D341Med (cell line): ENCODE measurements at regions not wholly inside any gene's neighbourhood (a gene's known extent, or its start where the extent isn't known, plus 50 kb on each side); places are given as distances from the start of the nearest gene placed in this dataset.
"Not testable (repeated sequence)": the region's sequence is repeated elsewhere in the genome, so short reads cannot be mapped to it uniquely, and the experiment has no call there.

Experiments
- DNase-seq: peaks from one replicate; pipeline ENCODE4 v3.0.0; 2012; ENCODE audit warnings: low spot score

DNA sequence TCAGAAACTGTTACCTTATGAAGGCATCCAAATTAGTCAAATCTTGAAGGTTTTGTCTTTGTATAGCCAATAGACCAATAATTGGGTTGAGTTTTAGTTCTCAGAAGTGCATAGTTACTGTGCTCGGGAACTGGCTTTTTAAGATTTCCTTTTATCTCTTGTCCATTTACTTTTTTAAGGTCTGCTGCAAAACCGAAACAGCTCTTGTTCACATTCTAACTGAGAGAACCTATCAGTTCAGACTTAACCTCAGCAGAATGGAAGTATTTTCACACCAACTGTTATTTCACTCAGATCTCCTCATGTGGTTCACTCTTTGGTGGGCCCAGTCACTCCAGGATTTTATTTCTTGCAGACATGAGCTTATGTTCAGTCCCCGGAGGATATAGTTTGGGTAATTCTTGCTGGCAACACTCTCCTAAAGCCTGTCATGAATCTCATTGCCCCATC, 55.5 kb downstream of the TPBG start:
- no peak for DNase-seq

DNA sequence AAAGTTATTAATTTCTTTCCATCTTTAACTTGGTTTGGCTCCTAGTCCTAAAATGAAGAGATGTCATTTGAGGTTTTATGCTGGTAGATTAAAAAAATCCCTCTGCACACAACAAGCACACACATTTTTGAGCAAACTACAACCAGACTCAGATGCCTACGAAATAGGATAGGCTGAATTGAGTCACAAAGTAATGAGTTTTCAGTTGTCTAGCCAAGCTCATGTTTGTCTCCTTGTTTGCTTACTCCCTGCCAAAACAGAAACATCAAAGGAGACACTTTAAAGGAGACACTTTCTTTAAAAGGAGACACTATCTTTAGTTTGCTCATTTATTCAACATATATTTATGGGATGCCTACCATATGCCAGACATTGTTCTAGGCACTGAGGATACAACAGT, 56.2 kb downstream of the TPBG start:
- no peak for DNase-seq

DNA sequence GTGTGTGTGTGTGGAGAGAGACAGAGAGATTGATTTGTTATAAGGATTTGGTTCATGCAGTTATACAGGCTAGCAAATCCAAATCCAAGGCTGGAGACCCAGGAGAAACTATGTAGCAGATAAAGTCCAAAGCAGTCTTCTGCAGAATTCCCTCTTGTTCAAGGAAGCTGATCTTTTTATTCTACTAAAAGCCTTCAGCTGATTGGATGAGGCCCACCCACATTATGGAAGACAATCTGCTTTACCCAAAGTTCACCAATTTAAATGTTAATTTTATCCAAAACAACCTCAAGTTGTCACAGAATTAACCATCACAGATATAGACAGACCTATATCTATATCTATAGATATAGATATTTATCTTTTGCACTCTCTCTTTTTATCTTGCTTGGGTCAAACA, 67.0 kb downstream of the TPBG start:
- DNase-seq: no peak

DNA sequence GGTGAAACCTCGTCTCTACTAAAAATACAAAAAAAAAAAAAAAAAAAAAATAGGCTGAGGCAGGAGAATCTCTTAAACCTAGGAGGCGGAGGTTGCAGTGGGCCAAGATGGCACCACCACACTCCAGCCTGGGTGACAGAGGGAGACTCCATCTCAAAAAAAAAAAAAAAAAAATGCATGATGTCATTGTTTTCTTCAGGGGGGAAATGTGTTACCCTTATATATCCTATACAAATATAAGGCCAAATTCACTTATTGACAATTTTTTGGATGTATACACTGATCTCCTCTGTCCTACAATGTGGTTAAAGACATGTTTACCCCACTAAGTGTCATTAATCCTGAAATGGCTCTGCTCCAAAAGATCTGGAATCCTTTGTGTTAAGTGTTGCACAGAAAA, 73.1 kb downstream of the TPBG start:
- DNase-seq: no peak

DNA sequence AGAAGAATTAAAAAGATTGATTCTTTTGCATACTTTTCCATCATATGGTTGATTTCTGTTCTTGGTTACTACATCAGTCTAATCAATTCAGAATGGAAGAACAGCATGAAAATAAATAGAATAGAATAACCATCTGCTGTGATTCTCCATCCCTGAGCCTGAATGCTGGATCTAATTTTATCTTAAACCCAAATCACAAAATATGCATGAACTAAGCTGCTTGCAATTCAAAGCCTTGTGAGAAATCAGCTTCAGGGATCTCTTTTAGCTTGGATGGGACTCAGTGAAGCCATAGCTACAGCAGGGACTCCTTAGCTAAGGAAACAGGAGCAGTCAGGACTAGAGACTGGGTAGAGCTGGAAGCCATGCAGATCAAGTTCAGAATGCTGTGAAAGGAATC, 74.1 kb downstream of the TPBG start:
- DNase-seq: no peak

DNA sequence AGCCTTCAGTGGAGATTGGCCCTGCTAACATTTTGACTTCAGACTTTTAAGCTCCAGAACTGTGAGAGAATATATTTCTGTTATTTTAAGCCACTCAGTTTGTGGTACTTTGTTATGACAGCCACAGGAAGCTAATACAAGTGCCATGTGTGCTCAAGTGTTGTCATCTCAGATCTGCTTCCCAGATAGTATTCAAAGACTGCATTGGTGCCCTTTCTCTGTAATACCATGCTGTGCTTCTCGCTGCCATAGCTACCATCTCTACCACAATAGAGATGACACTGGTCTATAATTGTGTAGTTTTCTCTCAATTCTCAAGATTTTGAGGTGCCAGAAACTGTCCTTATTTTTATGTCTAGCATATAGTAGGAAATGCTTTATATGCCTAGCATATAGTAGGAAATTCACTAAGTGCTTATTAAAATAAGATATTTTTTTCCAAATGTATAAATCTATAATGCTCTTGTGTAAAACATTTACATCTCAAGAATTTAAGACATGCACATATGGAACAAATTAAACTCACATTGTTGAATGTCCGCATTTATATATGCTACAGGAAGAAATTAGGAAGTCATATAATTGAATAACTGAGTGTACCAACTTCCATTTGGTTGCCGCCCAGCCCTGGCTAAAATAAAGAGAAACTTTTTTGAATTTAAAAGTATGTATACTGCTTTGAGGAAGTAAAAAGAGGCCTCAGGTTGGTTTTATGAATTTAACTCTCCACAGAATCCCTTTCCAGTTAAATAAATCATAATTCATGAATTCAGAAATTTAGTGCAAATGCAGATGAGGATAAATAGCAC, 77.6 kb downstream of the TPBG start:
- no peak for DNase-seq

DNA sequence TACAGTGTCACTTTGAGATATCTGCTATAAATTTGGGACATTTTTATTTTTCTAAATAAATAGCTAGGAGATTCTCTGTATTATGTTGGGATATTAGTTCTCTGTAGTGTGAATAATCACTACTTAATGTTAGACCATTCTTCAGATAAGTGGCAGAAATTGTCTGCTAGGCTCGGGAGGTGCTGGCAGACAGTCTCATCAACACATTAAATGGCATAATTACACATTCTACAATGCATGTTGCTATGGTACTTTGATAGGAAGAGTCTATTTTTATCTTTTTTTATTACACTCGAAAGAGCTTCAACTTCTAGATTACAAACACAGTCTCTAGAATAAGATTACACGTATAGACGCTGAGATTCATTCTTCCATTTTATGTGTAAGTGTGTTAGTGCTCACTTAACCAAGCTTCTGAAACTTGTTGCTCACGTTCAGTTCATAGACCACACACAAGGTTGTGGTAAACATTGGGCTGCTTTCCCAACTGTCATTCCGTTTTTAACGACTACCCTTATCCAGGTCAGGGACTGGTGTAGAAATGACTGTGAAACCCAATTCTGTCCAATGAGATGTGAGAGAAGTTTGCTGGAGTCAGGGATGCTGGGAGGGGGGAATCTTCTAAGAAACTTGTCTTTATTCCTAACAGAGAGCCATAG, 78.6 kb downstream of the TPBG start:
- DNase-seq: no peak

DNA sequence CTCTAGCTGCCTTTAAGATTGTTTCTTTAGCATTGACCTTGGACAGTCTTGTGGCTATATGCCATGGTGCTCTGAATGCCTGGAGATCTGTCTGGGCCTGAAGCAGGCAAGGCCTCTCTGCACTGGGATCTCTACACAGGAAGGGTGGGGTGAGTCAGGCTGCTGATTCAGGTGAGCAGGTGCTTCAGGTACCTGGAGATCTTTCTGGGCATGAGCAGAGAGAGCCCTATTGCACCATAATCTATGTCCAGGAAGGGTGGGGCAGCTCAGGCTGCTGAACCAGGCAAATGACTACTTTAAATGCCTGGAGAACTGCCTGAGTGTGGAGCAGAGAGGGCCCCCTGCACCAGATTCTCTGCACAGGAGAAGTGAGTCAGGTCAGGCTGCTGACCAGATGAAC, 94.5 kb downstream of the TPBG start:
- DNase-seq: no peak

DNA sequence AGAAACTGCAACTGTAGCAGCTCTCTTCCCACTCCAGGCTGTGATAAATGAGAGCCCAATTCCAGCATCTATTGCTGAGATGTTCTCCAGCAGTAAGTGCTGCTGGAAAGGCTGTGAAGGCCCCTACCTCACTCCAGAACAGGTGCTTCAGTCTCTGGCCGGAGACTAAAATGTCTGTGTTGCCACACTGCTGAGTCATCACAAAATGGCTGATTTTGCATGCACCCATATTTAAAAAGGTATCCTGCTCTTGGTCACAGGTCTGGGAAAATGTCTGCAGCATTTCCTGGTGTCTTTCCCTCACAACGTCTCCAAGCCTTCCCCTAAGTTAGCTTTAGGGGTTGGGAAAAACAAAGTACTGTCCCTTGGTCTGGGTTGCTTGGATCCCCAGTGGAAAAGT, 95.1 kb downstream of the TPBG start:
- no peak for DNase-seq

DNA sequence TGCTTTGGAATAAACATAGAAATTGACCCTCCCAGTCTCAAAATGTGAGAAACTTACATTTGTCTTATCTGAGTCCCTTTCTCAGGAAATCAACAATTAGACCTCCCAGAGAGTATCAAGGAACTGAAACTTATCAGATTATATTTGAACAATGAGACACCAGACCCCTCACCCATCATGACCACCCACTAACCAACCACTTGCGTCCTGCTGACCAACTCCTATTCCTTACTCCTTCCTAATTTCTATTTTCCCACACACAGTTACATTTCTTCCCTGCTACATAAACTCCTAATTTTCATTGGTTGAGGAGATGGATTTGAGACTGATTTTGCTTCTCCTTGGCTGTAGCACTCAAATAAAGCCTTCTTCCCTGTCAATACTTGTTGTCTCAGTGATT, 97.9 kb downstream of the TPBG start:
- DNase-seq: no peak

DNA sequence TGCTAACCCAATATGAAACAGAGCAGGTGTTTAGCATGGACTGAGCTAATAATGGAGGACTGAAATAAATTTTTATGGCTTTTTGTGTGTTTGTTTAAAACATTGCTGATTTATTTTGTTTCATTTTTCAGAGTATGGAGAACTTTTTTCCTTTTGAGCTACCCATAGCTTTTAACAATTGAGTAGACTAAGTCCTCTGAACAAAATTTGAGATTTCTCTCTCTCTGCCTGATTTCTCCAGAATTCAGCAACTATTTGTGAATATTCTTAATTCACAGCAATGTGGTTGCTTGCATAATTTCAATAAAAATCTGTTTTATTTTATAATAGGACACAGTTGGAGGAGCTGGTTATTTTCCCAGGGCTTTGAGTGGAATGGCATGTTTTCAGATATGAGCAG, 103.7 kb downstream of the TPBG start:
- DNase-seq: no peak

DNA sequence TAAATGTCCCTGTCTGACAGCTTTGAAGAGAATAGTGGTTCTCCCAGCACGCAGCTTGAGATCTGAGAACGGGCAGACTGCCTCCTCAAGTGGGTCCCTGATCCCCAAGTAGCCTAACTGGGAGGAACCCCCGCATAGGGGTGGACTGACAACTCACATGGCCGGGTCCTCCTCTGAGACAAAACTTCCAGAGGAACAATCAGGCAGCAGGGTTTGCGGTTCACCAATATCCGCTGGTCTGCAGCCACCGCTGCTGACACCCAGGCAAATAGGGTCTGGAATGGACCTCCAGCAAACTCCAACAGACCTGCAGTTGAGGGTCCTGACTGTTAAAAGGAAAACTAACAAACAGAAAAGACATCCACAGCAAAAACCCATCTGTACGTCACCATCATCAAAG, 106.5 kb downstream of the TPBG start:
- not testable (repeated sequence) for DNase-seq

DNA sequence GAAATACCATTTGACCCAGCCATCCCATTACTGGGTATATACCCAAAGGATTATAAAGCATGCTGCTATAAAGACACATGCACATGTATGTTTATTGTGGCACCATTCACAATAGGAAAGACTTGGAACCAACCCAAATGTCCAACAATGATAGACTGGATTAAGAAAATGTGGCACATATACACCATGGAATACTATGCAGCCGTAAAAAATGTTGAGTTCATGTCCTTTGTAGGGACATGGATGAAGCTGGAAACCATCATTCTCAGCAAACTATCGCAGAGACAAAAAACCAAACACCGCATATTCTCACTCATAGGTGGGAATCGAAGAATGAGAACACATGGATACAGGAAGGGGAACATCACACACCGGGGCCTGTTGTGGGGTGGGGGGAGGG, 111.5 kb downstream of the TPBG start:
- not testable (repeated sequence) for DNase-seq

DNA sequence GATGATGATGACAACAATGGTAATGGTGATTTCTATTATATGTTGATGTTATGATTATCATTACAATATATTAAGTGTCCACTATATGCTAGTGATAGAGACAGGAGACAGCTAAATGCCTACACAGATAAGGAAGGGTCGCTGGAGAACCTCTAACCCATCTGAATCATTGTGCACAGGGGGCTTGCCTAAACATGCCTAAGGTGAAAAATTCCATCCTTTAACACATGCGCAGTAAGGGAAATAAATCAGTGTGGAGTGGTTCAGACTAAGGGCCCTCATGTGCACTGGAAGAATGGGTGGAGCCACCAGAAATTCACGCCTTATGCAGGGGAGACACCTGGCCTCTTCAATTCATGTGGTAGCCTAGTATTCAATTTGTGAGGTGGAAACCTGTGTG, 120.4 kb downstream of the TPBG start:
- DNase-seq: no peak

DNA sequence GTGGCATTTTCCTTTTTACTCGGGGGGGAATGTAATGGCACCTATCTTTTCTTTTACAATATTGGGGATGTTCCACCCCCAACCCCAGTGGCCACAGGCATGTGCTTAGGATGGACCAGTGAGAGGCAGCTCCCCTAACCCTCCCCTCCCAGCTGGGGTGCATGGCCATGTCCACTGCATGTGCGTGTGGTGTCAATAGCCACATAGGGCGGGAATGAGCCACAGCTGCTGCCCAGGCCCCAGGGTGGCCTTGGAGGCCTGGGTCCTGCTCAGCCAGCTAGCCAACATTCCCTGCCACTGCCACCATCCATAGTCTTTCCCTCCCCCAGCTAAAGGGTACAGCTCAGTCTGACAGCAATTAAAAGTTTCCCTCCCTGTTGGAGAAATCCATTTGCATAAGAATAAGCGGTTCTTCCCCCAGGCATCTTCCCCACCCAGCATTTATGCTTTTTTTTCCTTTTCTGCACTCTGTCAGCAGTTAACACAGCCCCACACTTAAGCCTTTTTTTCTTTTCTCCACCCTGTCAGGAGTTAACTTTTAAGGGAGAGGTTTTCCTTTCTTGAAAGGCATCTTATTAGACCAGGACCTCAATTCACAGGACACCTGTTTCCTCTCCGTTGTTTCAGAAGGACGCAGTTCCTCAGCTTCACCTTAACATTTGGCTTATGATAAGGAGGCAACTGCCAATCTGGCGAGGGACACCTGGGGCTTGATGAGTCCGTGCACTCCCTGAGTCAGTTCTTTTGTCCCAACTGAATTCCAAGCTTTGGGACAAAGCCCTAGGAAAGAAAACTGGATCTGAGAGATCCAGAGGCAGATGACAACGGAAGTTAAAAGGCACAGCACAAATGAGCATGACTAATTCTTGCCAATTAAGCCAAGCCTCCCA, 121.4 kb downstream of the TPBG start:
- DNase-seq: no peak

DNA sequence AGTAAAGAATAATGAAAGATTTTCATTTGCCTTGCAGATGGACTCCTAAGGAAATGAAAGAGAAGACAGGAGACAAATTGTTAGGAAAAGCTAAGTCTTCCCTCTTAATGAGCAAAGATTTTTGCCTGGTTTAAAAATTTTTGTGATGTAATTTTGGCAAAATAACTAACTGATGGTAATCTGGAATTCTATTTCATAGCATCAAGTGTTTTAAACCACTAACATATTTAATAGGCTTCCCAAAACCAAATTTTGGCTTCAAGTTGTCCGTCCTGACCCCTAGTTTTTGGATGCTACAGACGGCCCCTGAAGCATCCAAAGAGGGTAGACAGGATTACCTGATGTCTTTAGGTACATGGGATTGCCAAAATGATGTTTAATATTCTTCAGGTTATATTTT, 124.3 kb downstream of the TPBG start:
- DNase-seq: no peak

DNA sequence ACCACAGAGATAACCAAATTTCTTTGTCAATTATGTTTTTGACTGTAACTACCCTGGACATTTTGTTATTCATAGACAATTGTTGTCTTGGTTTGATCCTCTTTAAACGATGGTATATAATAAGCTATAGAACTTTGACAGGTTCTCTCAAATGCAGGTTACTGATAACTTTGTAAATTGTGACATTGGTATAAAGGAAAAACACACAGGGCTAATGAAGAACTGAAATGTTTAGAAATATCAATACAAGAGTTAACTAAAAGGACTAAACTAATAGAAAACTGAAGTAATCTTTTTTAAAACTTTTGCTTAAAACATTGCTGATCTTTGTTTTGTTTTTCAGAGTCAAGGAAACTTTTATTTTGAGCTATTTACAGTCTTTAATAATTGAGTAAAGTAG, 124.8 kb downstream of the TPBG start:
- DNase-seq: no peak

DNA sequence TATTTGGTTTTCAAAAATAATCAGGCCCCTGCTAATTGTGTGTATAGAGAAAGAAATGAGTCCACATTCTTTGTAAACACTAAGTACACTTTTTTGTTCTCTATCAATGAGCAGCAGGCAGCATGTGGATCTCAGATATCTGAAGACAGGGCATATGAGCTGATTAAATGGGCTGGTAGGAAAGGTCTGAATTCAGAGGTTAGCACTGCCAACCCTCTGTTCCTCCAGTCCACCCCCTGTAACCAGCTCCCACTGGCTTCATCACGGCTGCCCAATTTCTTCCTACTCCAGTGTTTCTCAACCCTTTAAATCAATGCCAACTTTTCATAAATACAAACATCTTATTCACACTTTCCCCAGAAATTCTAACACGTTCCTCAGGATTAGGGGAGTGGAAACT, 128.5 kb downstream of the TPBG start:
- DNase-seq: no peak

DNA sequence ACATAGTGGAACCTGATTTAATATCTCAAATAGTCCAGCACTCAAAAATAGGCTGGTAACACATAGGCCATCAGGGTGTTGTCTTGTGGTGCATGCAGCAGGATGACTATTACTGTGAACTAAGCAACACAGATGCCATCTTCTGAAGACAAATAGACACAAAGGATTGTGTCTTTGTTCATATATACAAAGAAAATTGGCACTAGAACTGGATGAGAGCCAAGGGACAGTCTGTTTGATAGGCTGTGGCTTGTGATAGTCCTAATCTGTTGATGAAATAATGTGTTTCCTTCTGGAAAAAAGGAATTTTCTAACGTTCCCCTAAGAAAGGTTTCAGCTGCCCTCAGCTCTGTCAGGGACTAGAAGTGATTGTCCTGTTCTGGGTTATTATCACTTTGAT, 129.8 kb downstream of the TPBG start:
- no peak for DNase-seq

DNA sequence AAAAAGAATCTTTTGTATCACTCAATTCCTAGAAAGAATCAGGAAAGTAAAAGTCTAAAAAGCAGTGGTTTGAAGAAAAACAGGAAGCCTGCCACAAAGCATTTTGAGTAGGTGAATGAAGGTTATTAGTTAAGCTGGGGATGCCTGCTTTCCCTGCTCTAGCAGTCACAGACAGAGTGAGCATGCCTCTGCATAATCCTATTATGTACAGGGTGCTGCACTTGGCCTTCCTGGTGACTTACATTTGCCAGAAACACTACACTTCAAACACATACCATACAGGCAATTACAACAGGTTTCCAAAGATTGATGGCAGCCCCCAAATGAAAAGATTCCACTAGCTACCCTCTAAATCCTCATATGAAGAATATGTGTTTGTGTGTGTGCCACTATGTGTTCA, 130.8 kb downstream of the TPBG start:
- DNase-seq: peak; percentile 39

DNA sequence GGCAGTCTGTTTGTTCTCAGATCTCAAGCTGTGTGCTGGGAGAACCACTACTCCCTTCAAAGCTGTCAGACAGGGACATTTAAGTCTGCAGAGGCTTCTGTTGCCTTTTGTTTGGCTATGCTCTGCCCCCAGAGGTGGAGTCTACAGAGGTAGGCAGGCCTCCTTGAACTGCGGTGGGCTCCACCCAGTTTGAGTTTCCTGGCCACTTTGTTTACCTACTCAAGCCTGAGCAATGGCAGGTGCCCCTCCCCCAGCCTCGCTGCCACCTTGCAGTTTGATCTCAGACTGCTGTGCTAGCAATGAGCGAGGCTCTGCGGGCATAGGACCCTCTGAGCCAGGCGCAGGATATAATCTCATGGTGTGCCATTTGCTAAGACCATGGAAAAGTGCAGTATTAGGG, 138.3 kb downstream of the TPBG start:
- DNase-seq: not testable (repeated sequence)

DNA sequence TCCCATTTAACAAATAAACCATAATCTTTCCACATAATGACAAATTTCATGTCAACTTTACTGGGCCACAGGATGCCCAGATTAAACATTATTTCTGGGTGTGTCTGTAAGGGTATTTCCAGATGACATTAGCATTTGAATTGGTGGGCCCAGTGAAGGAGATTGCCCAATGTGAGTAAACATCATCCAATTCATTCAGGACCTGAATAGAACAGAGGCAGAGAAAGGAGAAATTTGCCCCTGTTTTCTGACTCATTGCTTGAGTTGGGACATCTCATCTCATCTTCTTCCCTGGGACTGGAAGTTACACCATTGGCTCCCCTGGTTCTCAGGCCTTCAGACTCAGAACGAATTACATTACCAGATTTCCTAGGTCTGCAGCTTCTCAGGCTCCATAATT, 142.9 kb downstream of the TPBG start:
- DNase-seq: no peak

DNA sequence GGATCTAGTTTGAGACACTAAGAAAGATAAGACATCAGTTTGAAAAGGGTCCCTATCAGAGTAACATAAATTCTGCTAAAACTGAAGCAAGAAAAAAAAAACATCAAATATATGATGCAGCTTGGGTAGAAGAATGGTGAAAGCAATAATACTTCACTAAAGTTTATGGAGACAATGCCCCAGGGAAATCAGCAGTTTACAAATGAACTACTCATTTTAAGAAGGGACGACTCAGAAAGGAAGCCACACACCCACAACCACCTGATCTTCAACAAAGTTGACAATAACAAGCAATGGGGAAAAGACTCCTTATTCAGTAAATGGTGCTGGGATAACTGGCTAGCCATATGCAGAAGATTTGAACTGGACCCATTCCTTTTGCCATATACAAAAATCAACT, 143.5 kb downstream of the TPBG start:
- no peak for DNase-seq
